ENCODE measurements at regions not wholly inside any gene's neighbourhood (a gene's known extent, or its start where the extent isn't known, plus 50 kb on each side); places are given as distances from the start of the nearest gene placed in this dataset.
"Not testable (repeated sequence)": the region's sequence is repeated elsewhere in the genome, so short reads cannot be mapped to it uniquely, and the experiment has no call there.

DNA sequence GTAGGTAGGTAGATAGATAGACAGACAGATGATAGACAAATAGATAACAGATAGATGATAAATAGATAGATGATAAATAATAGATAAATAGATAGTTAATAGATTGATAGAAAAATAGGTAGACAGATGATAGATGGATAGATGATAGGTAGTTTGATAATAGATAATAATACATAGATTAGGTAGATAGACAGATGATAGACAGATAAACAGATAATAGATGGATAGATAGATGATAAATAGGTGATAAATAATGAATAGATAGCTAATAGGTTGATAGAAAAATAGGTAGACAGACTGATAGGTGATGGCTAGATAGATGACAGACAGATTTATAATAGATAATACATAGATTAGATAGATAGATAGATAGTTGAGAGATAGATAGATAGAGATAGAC is 350.5 kb upstream of the DPP6 start:
- no peak for DNase-seq (ENCODE audit: low spot score)
- no peaks in the 10 kb centered on the region for H3K27me3 Mint-ChIP-seq (ENCODE audit: low read depth)
- no peaks in the 10 kb centered on the region for H3K36me3 Mint-ChIP-seq (ENCODE audit: low read depth)
- no peak overlapping the region for H3K4me3 Mint-ChIP-seq (ENCODE audit: low read depth)
- no peaks in the 10 kb centered on the region for H3K4me1 Mint-ChIP-seq (ENCODE audit: low read depth)
- no peak overlapping the region for H3K27ac Mint-ChIP-seq
- H3K9me3 Mint-ChIP-seq, result peaks cover 13% of the 10 kb centered on the region
- intact Hi-C loops (cut with micrococcal nuclease), result no loop called here

DNA sequence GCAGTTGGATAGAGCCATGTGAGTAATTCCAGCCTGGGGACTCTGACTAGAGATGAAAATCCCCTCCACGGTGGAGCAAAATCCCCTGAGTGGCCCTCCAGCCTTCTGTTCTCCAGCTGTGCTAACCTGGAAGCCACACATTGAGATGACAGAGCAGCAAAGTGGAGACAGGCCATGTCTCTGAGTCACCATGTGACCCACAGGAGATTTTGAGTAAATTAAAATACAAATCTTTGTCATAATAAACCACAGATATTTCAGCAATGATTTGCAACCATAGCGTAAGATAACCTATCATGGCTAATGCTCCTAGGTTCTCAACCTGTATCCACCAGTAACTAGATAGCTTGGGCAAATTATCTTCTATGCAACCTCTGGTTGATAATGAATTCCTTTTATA is 328.3 kb upstream of the DPP6 start:
- H3K27me3 Mint-ChIP-seq (ENCODE audit: low read depth); H3K4me1 Mint-ChIP-seq (ENCODE audit: low read depth); DNase-seq (ENCODE audit: low spot score); H3K4me3 Mint-ChIP-seq (ENCODE audit: low read depth); intact Hi-C loops (cut with micrococcal nuclease); H3K9me3 Mint-ChIP-seq; H3K36me3 Mint-ChIP-seq (ENCODE audit: low read depth); H3K27ac Mint-ChIP-seq: not testable (repeated sequence)

DNA sequence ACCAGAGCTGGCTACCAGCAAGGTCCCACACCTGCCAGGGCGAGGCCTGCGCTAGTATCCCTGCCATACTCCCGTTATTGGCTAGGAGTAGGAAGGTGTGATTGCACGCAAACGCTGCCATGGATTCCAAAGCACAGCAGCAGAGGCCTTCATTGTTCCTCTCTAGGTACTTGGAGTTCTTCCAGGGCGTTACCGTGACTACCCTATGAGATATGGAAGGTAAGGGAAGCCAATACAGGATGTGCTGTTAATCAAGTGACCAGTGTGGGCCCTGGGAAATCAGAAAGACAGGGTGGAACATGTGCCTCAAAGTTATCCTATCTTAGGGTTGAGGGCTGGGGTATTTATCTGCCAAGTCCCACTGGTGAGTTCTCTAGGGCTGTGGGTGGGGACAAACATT is 320.7 kb upstream of the DPP6 start:
- H3K4me1 Mint-ChIP-seq (ENCODE audit: low read depth); DNase-seq (ENCODE audit: low spot score); H3K27me3 Mint-ChIP-seq (ENCODE audit: low read depth); H3K27ac Mint-ChIP-seq; H3K4me3 Mint-ChIP-seq (ENCODE audit: low read depth); H3K36me3 Mint-ChIP-seq (ENCODE audit: low read depth); intact Hi-C loops (cut with micrococcal nuclease): not testable (repeated sequence)
- H3K9me3 Mint-ChIP-seq, result peaks cover 10% of the 10 kb centered on the region

DNA sequence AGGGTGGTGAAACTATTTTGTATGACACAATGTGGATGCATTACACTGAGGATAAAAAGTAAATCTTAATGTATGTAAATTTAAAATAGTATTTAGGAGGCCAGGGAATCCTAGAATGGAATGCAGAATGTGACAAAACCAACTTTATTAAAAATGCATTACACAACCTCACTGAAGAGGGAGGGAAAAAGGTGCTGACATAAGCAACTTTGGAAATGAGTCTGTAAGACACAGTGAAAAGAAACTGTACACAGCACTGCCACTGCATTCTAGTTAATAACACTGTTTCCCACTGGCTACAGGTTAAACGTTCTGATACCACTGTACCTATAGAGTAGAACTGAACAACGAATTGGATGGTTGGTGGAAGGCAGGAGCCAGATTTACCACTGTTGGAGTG is 308.8 kb upstream of the DPP6 start:
- H3K27ac Mint-ChIP-seq; H3K36me3 Mint-ChIP-seq (ENCODE audit: low read depth); H3K4me3 Mint-ChIP-seq (ENCODE audit: low read depth); DNase-seq (ENCODE audit: low spot score); H3K27me3 Mint-ChIP-seq (ENCODE audit: low read depth); H3K4me1 Mint-ChIP-seq (ENCODE audit: low read depth); intact Hi-C loops (cut with micrococcal nuclease): not testable (repeated sequence)
- peaks cover 12% of the 10 kb centered on the region for H3K9me3 Mint-ChIP-seq

DNA sequence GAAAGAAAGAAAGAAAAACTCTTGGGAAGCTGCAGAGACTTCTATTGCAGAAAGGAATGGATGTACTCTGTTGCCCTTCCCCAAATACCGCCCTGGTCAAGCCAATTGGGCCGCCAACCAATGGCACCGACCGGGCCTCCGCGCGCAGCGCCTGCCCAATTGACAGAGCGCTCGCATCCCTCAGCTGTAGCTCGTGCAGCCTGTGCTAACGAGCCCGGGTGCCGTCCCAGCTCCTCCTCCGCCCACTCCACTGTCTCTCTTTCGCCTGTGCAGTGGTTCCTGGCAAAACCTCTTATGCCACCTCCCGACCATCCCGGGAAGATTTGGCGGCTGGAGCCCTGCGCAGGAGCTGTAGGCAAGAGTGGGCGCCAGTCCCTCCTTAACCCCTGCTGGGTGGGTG is 304.2 kb upstream of the DPP6 start:
- H3K27me3 Mint-ChIP-seq (ENCODE audit: low read depth); H3K27ac Mint-ChIP-seq; DNase-seq (ENCODE audit: low spot score); H3K4me1 Mint-ChIP-seq (ENCODE audit: low read depth); intact Hi-C loops (cut with micrococcal nuclease); H3K4me3 Mint-ChIP-seq (ENCODE audit: low read depth); H3K9me3 Mint-ChIP-seq; H3K36me3 Mint-ChIP-seq (ENCODE audit: low read depth): not testable (repeated sequence)

DNA sequence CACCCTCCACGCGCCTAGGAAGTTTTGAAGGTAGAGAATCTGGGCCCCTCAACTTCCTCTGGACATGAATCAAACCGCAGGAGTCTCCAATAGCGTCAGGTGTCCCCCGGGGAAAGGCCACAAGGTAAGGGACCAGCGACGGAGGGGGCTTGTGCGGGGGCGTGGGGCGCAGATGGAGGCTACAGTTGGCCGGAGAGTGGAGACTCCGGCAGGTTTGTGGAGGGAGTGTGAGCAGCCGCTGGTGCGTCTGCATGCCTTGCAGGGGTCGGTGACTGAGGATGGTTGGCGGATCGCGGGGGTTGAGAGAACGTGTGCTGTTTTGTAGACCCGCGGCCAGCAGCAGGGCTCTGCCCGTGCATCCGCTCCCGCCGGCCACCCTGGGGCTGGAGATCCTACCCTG is 303.3 kb upstream of the DPP6 start:
- intact Hi-C loops (cut with micrococcal nuclease); DNase-seq (ENCODE audit: low spot score); H3K9me3 Mint-ChIP-seq; H3K36me3 Mint-ChIP-seq (ENCODE audit: low read depth); H3K27me3 Mint-ChIP-seq (ENCODE audit: low read depth); H3K4me1 Mint-ChIP-seq (ENCODE audit: low read depth); H3K27ac Mint-ChIP-seq; H3K4me3 Mint-ChIP-seq (ENCODE audit: low read depth): not testable (repeated sequence)

DNA sequence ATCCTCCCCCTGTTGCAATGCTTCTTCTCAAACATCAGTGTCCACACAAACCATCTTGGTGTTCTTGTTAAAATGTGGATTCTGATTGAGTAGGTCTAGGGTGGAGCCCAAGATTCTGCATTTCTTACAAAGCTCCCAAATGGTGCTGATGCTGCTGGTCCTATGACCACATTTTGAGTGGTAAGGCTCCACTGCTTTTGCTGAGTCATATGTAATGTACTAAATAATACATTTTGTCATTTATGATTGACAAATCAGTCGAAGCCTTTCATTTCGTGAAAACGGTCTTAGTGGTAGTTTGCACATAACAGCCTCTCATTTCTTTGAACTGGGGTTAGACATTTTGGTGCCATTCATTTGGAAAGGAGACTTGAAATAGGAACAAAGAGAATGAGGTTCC is 286.3 kb upstream of the DPP6 start:
- H3K4me1 Mint-ChIP-seq (ENCODE audit: low read depth); H3K27ac Mint-ChIP-seq; intact Hi-C loops (cut with micrococcal nuclease); H3K4me3 Mint-ChIP-seq (ENCODE audit: low read depth); H3K36me3 Mint-ChIP-seq (ENCODE audit: low read depth); DNase-seq (ENCODE audit: low spot score); H3K27me3 Mint-ChIP-seq (ENCODE audit: low read depth): not testable (repeated sequence)
- H3K9me3 Mint-ChIP-seq, result peaks cover 15% of the 10 kb centered on the region

DNA sequence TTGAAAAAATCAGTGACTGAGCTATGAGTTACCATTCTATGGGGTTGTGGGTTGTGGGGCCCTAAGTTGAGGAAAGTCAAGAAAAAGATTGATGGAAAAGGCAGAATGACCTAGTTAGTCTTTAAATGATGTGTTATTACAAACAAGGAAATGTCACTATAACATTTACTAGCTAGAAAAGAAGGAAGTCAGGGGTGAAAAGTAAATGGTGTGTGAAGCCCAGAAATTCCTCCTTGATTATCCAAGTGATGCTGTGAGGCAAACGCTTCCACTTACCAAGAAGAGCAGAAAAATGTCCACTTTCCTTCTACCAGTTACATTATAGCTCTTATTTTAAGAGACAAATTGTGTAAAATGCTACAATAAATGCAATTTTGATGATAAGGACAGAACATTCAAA is 285.3 kb upstream of the DPP6 start:
- H3K27ac Mint-ChIP-seq; DNase-seq (ENCODE audit: low spot score); H3K4me3 Mint-ChIP-seq (ENCODE audit: low read depth); intact Hi-C loops (cut with micrococcal nuclease); H3K36me3 Mint-ChIP-seq (ENCODE audit: low read depth); H3K4me1 Mint-ChIP-seq (ENCODE audit: low read depth); H3K27me3 Mint-ChIP-seq (ENCODE audit: low read depth): not testable (repeated sequence)
- H3K9me3 Mint-ChIP-seq, result peaks cover 15% of the 10 kb centered on the region

DNA sequence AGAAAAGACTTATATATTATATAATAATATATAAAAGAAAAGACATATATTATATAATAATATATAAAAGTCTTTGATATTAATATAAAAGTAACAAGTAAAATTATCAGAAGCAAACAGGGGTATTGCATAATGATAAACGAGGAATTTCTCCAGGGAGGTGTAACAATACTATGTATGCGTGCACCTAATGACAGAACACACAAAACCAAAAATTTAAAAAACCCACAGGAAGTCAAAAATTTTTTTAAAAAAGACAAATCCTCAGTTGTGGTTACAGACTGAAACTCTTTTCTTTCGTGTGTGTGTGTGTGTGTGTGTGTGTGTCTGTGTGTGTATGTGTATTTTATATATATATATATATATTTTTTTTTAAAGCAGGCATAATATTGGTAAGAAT is 279.2 kb upstream of the DPP6 start:
- intact Hi-C loops (cut with micrococcal nuclease), result no loop called here
- H3K27me3 Mint-ChIP-seq (ENCODE audit: low read depth), result no peaks in the 10 kb centered on the region
- no peaks in the 10 kb centered on the region for H3K36me3 Mint-ChIP-seq (ENCODE audit: low read depth)
- H3K4me3 Mint-ChIP-seq (ENCODE audit: low read depth), result no peak overlapping the region
- no peaks in the 10 kb centered on the region for H3K4me1 Mint-ChIP-seq (ENCODE audit: low read depth)
- H3K27ac Mint-ChIP-seq, result no peak overlapping the region
- no peaks in the 10 kb centered on the region for H3K9me3 Mint-ChIP-seq
- no peak for DNase-seq (ENCODE audit: low spot score)

DNA sequence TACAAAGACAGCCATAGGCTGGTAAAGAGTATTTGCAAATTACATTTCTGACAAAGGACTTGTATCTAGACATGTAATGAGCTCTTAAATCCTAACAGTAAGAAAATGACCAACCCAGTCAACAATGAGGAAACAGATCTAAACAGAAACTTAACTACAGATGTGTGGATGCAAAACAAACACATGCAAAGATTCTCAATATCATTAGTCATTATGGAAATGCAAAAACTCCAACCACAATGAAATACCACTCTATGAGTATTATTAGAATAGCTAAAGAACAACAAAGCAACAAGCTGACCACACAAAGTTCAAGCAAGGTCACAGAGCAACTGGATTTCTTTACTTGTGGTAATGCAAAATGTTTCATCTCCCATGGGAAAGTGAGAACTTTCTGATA is 275.3 kb upstream of the DPP6 start:
- H3K4me3 Mint-ChIP-seq (ENCODE audit: low read depth); H3K27me3 Mint-ChIP-seq (ENCODE audit: low read depth); H3K4me1 Mint-ChIP-seq (ENCODE audit: low read depth); H3K36me3 Mint-ChIP-seq (ENCODE audit: low read depth); H3K9me3 Mint-ChIP-seq; DNase-seq (ENCODE audit: low spot score); intact Hi-C loops (cut with micrococcal nuclease); H3K27ac Mint-ChIP-seq: not testable (repeated sequence)

DNA sequence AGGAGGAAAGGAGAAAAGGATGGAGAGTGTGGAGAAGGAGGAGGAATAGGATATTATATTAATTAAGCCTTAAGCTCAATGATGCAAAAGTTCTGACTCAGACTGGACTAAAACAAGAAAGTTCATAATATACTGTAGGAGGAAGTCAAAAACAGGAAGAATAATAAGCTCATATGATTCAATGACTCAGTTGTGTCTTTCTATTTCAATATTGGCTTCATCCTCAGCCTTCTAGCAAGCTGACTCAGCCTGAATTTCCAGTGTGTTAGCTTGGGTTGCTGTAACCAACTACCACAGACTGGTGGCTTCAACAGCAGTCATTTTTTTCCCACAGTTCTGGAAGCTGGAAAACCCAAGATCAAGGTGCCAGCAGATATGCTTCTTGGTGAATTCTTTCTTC is 254.8 kb upstream of the DPP6 start:
- H3K27ac Mint-ChIP-seq; intact Hi-C loops (cut with micrococcal nuclease); H3K36me3 Mint-ChIP-seq (ENCODE audit: low read depth): not testable (repeated sequence)

DNA sequence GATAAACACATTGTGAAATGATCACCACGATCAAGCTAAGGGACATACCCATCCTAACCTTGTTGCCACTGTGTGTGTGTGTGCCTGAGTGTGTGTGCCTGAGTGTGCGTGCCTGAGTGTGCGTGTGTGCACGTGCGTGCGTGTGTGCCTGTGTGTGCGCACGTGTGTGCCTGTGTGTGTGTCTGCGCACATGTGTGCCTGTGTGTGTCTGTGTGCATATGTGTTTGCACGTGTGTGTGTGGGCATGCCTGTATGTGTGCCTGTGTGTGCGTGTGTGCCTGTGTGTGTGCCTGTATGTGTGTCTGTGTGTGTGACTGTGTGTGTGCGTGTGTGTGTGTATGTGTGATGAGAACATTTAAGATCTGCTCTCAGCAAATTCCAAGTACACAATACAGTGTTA is 244.1 kb upstream of the DPP6 start:
- no peak for DNase-seq (ENCODE audit: low spot score)
- Mint-ChIP-seq H3K4me1 (ENCODE audit: low read depth) (no peaks in the 10 kb centered on the region), H3K27me3 (ENCODE audit: low read depth) (no peaks in the 10 kb centered on the region), H3K27ac (no peak overlapping the region), H3K4me3 (ENCODE audit: low read depth) (no peak overlapping the region), H3K36me3 (ENCODE audit: low read depth) (no peaks in the 10 kb centered on the region), H3K9me3 (peaks cover 10% of the 10 kb centered on the region)
- intact Hi-C loops (cut with micrococcal nuclease), result no loop called here

More for the DNA sequence above, 254.8 kb upstream of the DPP6 start:
- not testable (repeated sequence) for H3K4me1 Mint-ChIP-seq (ENCODE audit: low read depth); DNase-seq (ENCODE audit: low spot score); H3K4me3 Mint-ChIP-seq (ENCODE audit: low read depth); H3K27me3 Mint-ChIP-seq (ENCODE audit: low read depth)
- peaks cover 20% of the 10 kb centered on the region for H3K9me3 Mint-ChIP-seq

DNA sequence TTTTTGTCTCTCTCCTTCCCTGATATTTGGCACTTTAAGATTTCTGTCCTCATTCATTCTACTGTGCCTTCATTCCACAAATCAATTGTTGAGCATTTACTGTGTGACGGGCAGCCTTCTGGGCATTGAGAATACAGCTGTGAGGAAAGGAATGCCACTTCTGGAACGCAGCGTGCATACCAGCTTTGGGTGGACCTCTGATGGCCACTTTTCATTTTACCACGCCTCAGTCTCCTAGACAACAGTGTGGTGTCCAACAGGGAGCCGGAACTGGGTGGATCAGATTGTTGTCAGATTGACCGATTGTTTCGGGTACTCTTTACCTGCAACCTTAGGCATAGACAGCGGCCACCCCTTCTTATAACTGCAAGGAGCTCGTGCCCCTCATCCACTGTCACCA is 222.7 kb upstream of the DPP6 start:
- H3K4me1 Mint-ChIP-seq (ENCODE audit: low read depth), result no peaks in the 10 kb centered on the region
- no peak for DNase-seq (ENCODE audit: low spot score)
- H3K4me3 Mint-ChIP-seq (ENCODE audit: low read depth), result no peak overlapping the region
- H3K36me3 Mint-ChIP-seq (ENCODE audit: low read depth), result no peaks in the 10 kb centered on the region
- intact Hi-C loops (cut with micrococcal nuclease), result no loop called here
- peaks cover 16% of the 10 kb centered on the region for H3K9me3 Mint-ChIP-seq
- H3K27me3 Mint-ChIP-seq (ENCODE audit: low read depth), result no peaks in the 10 kb centered on the region
- H3K27ac Mint-ChIP-seq, result no peak overlapping the region

DNA sequence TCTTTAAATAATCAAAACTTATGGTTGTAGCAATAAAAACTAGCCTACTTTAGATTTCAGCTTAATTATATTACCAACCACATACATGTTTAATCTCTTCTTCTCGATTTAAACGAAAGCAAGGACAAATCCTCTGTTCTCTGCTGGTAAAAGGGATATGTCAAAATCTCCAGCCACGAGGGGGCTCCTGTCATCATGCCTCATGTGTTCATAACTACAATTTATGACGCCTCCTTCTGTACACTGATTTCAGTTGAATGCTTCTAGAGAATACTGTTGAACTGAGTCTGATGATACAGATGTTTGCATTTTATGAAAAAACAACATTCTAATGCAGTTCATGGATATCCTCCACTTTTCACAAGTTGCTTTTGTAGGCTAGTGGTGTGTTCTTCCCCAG is 220.0 kb upstream of the DPP6 start:
- peaks cover 7% of the 10 kb centered on the region for H3K9me3 Mint-ChIP-seq
- no peak for DNase-seq (ENCODE audit: low spot score)
- H3K27me3 Mint-ChIP-seq (ENCODE audit: low read depth), result no peaks in the 10 kb centered on the region
- H3K36me3 Mint-ChIP-seq (ENCODE audit: low read depth), result no peaks in the 10 kb centered on the region
- no peak overlapping the region for H3K27ac Mint-ChIP-seq
- no peaks in the 10 kb centered on the region for H3K4me1 Mint-ChIP-seq (ENCODE audit: low read depth)
- intact Hi-C loops (cut with micrococcal nuclease), result no loop called here
- H3K4me3 Mint-ChIP-seq (ENCODE audit: low read depth), result no peak overlapping the region
